ENCODE measurements at regions not wholly inside any gene's neighbourhood (a gene's known extent, or its start where the extent isn't known, plus 50 kb on each side); places are given as distances from the start of the nearest gene placed in this dataset.
A peak's percentile ranks its signal among the peaks of the same experiment; 100 is the strongest.

- H3K4me3 ChIP-seq (ENCODE audit: low read depth, low read length): peak overlapping the region; percentile 23
- no peaks in the 10 kb centered on the region for H3K27me3 ChIP-seq (ENCODE audit: control insufficient read depth, insufficient read depth, low read length)
- TF ChIP-seq CTCF (IDR thresholded peaks at IDR 0.05; ENCODE audit: insufficient read depth, low read depth, low read length): no peak
- CTCF ChIA-PET: interaction anchor here (0.8 to 3.3 kb wide), 10 partner anchors 11 to 79 kb away, joined by 3 to 15 read pairs (median 5); no protein-coding TSS in a partner anchor
- POLR2A ChIA-PET: interaction anchor here (0.6 kb wide), 3 partner anchors 23 to 523 kb away, joined by 3 read pairs; no protein-coding TSS in a partner anchor
- DNase-seq (ENCODE audit: low read depth): peak; percentile 59
- peaks cover 1% of the 10 kb centered on the region for H3K36me3 ChIP-seq (ENCODE audit: control insufficient read depth, insufficient read depth, low read length)
These were observed 61.9 kb upstream of the CIBAR2 start for GRCh38 chr16:85173981-85174751.

- H3K4me3 ChIP-seq (ENCODE audit: low read depth, low read length): peak overlapping the region; percentile 19
- H3K27me3 ChIP-seq (ENCODE audit: control insufficient read depth, insufficient read depth, low read length): no peaks in the 10 kb centered on the region
- ChIA-PET CTCF (interaction anchor here (0.6 to 3.3 kb wide), 9 partner anchors 9 to 78 kb away, joined by 3 to 15 read pairs (median 5); no protein-coding TSS in a partner anchor), POLR2A (interaction anchor here (0.6 kb wide), 1 partner anchor 202 kb away, joined by 3 read pairs; no protein-coding TSS in a partner anchor)
- DNase-seq (ENCODE audit: low read depth): no peak
- H3K36me3 ChIP-seq (ENCODE audit: control insufficient read depth, insufficient read depth, low read length): peaks cover 1% of the 10 kb centered on the region
- TF ChIP-seq CTCF (IDR thresholded peaks at IDR 0.05; ENCODE audit: insufficient read depth, low read depth, low read length): no peak
These were observed 62.8 kb upstream of the CIBAR2 start for GRCh38 chr16:85174871-85175723.

DNA sequence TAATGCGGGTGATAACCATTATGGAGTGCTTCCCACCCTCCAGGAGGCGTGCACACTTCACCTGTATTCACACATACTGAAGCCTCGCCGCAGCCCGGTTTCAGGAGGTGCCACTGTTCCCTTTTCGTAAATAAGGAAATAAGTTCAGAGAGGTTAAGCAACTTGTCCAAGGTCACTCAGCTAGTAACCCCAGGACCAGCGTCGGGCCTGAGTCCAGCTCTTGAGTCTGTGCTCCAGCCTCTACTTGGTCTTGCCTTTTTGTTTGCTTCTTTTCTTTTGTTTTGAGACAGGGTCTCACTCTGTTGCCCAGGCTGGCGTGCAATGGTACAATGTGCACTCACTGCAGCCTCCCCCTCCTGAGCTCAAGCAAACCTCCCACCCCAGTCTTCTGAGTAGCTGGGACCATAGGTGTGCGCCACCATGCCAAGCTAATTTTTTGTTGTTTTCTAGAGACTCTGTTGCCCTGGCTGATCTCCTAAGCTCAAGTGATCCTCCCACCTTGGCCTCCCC lies 63.5 kb upstream of the CIBAR2 start:
- no peak overlapping the region for H3K4me3 ChIP-seq (ENCODE audit: low read depth, low read length)
- H3K27me3 ChIP-seq (ENCODE audit: control insufficient read depth, insufficient read depth, low read length): no peaks in the 10 kb centered on the region
- no peak for DNase-seq (ENCODE audit: low read depth)
- CTCF ChIA-PET: interaction anchor here (0.6 to 3.3 kb wide), 3 partner anchors 25 to 77 kb away, joined by 3 to 13 read pairs (median 6); no protein-coding TSS in a partner anchor
- POLR2A ChIA-PET: no interaction called here
- H3K36me3 ChIP-seq (ENCODE audit: control insufficient read depth, insufficient read depth, low read length): peaks cover 1% of the 10 kb centered on the region
- no peak for TF ChIP-seq CTCF (IDR thresholded peaks at IDR 0.05; ENCODE audit: insufficient read depth, low read depth, low read length)

DNA sequence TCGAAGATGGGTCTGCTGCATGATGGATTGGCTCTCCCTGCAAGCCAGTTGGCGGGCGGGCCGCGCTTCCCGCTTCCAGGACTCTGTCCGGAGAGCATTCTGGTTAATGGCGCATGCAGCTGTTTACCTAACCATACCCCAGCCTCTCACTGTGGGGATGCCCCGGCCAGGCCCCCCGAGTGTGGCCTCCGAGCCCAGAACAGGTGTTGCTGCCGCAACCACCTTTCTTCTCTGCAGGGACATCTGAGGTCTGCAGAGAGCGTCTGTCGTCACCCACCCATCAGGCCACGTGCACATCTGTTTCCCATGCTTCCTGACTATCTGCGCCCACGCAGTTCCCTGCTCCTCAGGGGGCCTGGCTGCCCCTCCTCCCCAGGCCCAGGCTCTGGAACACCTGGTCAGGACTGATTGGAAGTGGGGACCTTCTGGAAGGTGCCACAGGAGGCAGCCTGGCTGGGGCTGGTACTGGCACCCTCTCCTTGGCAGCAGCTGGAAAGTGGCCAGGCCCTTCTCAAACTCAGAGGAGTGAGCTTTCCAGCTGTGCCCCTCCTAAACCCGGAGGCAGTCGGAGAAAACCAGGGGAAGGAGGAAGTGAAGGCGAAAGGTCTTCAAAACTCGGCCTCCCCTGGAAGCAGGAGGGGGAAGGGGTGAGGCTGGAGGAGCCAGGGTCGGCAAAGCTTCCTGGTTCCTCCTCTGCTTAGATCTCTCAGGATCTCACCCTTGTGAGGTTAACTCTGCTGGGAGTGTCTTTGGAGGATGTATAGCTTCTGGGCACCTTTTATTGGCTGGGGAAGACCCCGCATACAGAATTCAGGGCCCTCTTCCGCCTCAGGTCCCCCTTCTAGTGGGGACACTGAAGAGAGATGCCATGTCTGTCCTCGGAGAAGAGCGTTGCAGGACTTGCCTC lies 64.5 kb upstream of the CIBAR2 start:
- Histone ChIP-seq H3K27me3 (ENCODE audit: control insufficient read depth, insufficient read depth, low read length) (no peaks in the 10 kb centered on the region), H3K4me3 (ENCODE audit: low read depth, low read length) (no peak overlapping the region), H3K36me3 (ENCODE audit: control insufficient read depth, insufficient read depth, low read length) (peaks cover 1% of the 10 kb centered on the region)
- TF ChIP-seq CTCF (IDR thresholded peaks at IDR 0.05; ENCODE audit: insufficient read depth, low read depth, low read length): no peak
- DNase-seq (ENCODE audit: low read depth): no peak
- ChIA-PET POLR2A (interaction anchor here (0.5 kb wide), 1 partner anchor 50 kb away, joined by 3 read pairs; no protein-coding TSS in a partner anchor), CTCF (interaction anchor here (0.6 to 3.3 kb wide), 4 partner anchors 10 to 76 kb away, joined by 3 to 13 read pairs (median 4); no protein-coding TSS in a partner anchor)

All from BJ (cell line).